ENCODE measurements at regions not wholly inside any gene's neighbourhood (a gene's known extent, or its start where the extent isn't known, plus 50 kb on each side); places are given as distances from the start of the nearest gene placed in this dataset.

DNA sequence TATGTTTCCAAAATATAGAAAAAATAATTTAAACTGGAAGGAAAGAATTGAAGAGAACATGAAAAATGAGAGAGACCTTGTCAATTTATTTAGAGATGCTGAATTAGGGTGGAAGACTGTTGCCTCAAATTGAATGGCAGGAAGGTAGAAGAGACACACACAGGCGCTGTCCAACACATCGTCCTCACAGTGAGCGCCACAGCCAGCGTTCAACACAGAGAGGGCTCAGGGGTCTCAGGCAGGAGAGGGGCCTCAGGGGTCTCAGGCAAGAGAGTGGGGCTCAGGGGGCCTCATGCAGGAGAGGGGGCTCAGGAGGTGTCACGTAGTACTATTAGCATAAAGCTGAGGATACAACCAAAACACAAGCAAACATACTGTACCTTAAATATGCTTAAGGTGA, 65.7 kb downstream of the TMEM18 start:
- no peak for DNase-seq

DNA sequence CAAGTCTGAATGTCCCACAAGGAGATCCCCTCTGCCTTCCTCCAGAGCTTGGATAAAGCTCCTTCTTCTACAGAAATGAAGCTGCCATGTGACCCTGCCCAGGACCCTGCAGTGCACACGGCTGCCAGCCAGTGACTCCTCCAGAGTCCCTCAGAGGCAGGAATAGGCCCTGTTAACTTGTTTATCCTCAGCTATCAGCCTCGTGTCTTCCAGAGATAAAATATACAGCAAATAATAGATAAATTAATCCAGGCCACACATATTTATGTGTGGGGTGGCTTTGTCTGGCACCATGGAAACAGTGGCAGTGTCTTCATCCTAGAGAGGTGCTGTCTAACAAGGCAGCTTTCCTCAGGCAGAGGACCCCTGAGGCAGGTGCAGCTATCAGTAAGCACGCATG, 66.7 kb downstream of the TMEM18 start:
- DNase-seq: no peak

DNA sequence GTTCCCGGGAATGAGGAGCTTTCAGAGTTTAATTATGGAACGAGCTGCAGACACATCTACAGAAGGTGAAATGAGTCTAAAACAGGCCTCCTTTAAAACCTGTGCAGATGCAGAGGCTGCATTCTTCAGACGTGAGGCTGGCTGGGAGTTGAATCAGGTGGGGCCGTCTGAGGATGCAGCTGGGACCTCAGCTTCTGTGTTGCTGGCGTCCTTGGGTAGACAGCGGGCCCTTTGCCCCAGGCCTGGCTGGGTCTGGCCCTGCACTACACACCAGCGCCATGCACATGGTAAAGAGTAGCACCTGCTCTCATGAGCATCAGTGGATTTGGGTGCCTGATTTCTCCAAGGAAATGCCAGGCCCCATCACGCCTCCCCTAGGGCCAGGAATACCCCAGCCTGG, 67.3 kb downstream of the TMEM18 start:
- no peak for DNase-seq

DNA sequence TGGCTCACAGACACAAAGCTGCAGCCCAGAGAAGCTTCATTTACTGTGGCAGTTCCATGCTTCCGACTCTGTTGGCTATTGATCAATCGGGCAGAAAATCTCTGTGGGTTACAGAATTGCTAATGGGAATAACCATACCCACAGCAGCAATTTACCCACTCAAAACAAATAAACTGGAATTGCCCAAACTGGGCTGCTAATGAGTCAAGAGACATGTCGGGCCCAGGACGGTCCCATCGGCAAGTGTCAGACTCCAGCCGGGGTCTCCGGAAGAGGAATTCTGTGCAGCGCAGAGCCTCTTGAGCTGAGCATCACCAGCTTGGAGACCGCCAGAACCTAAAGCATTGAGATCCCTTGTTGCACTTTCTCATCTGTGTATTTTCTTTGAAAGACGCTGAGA, 67.8 kb downstream of the TMEM18 start:
- DNase-seq: no peak

DNA sequence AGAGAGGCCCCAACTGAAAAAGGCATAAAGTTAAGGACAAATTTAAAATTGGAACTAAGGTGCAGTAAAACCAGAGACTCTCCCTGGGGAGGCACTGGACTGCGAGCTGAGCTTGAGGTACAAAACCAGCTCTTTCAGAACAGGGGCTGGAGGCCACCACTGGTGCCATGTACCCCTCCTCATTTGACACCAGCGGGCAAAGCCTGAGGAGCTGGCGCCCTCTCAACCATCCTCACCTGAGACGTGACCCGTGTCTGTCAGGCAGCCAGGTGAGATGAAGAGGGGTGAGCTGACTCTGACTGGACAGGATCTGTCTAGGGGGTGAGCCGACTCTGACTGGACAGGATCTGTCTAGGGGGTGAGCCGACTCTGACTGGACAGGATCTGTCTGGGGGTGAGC, 68.5 kb downstream of the TMEM18 start:
- DNase-seq: no peak

DNA sequence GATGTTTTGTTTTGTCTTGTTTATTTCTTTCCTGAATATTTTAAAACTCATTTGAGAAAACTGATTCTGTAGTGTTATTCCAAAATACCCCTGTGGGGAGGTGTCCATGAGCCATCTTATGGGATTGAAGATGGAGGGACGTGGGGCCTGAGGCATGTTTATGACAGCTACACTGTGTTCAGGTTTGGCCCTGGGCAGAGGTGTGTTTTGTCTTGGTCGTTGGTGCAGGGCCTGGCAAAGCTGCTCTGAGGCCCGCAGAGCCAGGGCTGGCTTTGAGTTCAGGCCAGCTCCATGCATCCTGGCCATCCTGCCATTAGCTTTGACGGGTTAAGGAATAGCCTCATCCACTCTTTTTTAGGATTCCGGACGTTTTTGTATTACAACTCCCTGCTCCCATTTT, 68.9 kb downstream of the TMEM18 start:
- DNase-seq: no peak

DNA sequence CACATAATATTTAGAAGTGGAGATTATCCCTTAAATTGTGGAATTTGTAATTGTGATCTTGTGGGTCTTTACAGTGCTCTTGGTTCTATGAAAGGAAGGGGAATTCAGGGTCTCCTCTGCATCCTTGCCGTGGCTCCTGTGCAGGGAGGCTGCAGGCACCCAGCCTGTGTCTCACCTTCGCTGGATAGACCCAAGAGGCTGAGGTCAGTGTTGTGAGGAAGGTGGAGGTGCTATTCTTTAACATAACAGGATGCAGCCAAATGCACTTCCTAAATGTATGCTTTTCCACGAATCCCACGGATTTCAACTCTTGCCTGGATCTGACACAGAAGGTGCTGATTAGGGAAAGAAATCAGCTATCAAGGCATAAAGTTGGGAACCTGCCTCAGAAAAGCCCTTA, 69.5 kb downstream of the TMEM18 start:
- no peak for DNase-seq

DNA sequence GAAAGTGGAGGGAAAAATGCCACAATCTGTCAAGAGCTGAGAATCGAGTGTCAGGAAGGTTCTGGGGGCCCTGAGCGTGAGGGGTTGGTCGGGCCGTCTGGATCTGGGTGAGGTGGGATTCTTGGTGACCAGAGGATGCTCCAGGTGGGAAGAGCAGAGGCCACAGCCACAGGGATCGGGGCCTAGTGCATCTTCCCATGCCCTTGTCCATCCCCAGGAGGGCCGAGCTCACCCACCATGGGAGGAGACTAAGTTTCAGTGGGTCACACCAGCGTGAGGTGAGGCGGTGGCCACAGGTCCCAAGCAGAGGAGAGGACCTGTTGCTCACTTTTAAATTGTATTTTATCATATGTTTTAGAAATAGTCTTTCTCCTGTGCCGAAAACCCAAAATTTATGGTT, 70.0 kb downstream of the TMEM18 start:
- no peak for DNase-seq

DNA sequence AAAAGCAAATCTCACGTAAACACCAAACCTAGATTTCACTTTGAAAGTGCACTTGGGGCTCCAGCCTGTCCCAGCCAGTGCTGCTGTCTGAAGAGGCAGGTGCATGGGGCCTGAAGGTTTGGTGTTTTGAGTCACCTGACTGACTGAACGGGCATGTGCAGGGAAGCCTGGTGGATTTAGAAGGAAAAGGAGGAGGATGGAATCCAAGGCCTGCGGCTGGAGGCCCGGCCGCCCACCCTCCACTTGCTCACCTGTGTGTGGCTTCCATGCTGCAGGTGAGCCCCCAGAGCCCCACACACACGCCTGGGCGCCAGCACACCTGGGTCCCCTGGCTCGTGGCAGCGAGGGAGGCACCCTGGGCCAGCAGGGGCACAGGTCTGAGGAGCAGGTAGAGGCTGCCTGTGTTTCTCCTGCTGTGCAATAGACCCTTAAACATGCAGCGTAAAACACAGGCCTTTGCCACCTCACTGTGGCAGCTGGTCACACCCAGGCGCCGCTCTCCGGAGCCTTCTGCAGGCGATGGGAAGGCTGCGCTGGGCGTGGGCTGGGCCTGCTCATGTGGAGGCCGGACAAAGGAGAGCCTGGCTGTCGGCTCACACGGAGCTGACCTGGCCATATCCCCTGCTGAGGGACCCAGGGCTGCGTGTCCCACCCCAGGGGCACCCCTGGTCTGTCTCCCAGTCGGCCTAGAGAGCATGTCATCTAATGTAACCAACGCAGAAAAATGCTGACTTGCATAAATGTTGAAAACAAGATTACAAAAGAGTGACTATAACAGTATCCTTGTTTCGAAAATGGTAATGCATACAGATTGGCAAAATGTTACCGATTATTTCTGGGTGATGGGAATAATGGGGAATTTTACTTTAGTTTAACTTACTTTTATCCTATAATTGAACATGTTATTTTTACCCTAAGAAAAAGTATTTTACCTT, 71.3 kb downstream of the TMEM18 start:
- no peak for DNase-seq

DNA sequence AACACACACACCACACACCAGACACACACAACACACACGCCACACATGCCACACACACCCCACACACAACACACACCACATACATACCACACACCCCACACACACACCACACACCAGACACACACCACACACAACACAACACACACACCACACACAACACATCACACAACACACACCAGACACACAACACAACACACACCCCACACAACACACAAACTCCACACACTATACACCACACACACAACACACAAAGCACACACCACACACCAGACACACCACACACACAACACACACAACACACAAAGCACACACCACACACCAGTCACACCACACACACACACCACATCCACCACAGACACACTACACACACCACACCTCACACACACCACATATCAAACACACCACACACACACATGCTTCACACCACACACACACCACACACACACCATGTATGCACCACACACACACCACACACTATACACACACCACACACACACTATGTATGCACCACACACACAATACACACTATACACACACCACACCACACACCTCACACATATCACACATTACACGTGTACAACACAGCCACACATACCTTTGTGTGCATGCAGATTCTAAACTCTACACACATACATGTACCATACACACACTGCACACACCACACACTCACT, 72.2 kb downstream of the TMEM18 start:
- no peak for DNase-seq

DNA sequence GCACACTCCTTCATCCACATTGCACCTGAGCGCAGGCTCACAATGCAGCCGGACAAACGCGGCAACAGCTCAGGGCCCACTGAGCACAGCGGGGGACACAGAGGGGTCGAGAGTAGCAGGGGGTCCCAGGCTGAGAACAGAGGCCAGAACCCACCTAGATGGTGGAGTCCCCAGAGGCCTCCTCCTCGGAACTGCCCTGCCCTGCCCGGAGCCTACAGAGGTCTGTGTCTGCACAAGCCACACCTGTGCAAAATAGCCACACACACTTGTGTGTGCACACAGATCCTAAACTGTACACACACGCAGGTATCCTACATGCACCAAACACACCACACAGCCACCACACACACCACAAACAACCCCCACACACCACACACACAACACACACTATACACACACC, 72.8 kb downstream of the TMEM18 start:
- DNase-seq: no peak

DNA sequence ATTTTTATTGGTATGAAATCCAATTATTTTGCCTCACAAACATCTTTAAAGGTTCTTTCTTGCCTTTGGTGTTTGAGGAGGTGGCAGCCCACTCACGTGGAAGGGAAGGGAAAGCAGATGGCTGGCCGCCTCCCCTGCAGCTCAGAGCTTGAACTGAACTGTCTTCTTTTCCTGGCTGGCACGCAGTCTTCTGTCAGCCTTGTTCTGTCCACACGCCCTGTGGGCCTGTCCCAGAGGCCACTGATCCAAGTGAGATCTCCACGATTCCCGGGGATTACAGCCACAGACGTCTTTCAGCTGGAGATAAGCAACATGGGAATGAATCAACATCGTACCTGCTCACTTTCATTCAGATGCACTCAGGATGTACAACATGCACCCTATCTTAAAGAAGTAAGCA, 73.3 kb downstream of the TMEM18 start:
- DNase-seq: no peak

DNA sequence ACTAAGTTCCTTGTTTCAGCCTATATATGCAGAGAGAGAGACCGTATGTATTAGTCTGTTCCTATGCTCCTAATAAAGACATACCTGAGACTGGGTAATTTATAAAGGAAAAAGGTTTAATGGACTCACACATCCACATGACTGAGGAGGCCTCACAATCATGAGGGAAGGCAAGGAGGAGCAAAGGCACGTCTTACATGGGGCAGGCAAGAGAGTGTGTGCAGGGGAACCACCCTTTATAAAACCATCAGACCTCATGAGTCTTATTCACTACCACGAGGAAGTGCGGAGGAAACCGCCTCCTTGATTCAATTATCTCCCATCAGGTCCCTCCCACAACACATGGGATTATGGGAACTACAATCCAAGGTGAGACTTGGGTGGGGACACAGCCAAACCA, 73.8 kb downstream of the TMEM18 start:
- DNase-seq: no peak

DNA sequence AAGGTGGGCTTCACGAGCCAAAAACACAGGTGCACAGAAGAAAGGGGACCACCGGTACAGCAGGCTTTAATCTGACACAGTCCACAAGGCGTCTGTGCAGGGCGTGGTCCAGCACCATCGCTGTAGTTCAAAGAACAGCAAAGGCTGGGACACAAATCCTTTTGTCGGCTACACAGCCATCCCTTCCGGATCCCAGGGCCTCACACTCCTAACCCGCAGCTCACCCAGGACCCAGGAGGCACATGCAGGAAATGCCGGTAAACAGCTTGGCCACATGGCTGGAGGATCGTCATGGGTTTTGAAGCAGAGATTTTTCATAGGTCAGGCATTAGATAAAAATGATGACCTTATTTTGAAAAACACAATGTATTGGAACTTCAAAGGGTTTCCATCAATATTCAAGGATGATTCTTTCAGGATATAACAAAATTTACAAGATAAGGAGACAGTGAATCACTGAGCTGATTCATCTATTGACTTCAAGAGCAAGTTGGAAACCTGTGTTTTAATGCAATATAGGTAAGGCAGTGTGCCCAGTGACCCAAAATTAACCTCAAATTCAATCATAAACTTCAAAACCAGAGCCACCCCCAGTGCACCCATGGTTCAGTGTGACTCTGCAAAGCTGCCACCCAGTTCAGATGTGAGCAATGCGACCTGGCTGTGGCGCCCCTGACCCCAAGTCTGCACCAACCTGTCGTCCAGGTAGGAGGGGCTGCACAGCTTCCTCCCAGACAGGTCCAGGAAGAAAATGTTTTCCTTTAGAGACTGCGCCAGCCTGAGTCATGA, 74.4 kb downstream of the TMEM18 start:
- DNase-seq: no peak

DNA sequence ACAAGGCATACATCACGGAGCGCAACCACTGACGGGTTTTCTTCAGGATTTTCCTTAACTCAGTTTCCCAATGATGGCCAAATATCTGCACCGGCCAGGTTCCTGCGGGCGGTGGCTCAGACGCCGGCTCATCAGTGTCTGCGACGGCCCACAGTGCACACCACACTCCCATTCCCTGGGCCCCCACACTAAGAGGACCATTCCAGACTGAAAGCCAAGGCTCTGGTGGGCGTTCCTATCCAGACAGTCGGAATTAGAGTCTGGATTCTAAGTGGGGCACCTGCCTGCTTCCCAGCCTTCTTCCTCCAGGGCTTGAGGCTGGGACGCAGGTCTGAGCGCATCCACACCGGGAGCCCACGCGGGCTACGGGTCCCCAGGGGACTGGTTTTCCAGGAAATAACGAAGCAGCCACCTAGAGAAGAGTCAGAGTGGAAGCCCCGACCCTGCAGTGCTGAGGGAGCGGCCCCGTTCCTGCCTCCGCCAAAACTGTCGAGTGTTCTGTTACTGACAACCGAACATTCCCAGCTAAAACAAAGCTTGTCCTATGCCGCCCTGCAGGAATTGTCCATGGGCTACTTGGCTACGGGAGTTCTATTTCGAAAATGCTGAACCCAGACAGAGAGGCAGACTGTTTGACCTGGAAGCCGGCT, 75.3 kb downstream of the TMEM18 start:
- DNase-seq: no peak

DNA sequence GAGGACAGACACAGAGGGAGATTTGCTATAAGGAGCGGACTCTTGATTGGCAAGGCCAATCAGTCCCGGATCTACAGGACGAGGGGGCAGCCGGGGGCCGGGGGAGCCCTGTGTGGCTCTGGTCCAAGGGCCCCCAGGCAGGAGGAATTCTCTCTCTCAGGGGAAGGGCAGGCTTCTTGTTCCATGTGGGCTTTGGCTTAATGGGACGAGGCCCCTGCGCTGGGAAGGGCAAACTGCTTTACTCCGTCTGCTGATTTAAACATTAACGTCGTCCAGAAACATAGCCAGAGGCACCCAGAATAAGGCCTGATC, 75.9 kb downstream of the TMEM18 start:
- DNase-seq: no peak

DNA sequence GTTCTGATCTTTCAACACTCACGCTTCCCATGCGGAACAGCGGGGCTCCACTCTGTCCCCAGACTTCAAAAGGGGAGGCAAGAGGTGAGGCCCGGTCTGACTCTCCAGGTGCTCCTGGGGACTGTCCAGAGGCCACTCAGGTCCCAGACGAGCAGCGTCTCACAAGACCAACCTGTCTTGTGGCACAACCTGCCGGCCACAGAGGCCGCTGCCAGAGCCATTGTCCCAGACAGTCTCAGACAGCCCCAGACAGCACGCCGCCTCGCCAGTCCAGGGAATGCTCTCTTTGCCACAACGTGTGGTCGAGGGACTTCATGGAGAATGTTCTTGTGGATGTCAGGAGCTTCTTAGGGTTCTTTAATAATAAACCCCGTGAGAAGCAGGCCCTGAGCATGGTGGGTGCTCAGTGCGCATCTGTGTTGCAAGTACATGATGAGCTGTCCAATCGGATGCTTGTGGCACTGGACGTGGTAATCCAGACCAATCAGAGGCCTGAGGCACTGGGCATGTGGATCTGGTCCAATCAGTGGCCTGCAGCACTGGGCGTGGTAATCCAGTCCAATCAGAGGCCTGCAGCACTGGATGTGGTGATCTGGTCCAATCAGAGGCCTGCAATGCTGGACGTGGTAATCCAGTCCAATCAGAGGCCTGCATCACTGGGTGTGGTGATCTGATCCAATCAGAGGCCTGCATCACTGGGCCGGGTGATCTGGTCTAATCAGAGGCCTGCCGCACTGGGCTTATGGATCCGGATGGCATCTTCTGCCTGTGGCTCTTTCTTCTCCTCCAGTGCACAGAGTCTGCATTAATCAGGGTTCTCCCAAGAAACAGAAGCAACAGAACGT, 76.4 kb downstream of the TMEM18 start:
- DNase-seq: no peak

DNA sequence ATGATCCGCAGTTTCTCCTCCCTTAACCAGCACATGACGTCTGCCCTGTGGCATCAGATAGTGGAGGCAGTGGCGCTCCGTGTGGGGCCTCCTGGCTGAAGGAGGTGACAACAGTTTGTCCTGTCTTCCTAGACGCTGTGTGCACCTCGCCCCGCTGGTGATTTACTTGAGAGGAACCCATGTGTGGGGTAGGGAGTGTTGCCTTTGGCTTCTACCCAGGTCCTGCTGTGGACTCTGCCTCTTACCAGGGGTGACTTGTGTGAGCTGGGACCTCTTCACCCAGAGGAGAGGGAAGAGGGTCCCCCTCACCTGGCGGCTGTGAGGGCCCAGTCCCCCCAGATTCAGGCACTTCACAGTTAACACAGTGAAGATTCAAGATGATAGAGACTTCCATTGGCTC, 77.6 kb downstream of the TMEM18 start:
- no peak for DNase-seq

DNA sequence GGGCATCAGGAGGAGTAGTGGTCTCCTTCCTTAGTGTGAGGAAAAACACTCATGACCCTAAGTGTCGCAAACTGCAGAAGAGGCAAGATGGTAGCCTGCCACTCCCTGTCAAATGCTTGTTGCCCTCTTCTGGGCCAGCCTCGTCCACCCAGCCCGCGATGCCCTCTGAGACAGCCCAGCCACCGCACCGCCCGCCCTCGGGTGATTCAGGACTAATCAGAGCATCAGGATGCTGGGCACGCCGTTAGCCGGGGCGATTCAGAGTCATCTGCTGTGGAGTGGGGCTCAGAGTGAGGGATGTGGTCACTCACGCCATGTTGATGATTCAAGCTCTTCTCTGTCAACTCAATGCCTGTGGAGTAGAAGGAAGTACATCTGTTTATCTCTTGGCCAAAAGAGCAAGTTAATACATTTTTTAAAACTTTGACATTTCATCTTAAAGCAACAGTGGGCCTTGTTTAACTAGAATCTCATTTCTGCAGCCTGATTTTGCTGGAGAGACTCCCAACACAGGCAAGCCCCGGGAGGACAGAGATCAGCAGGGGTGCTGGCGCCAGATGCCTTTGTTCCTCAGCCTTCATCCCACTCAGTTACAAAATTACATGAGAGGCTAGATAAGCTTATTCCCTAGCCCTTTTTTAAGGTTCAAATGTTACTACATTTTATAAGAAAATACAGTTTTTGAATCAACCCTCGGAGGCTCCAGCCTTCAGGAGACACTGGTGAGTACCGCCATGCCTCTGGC, 79.0 kb downstream of the TMEM18 start:
- no peak for DNase-seq

DNA sequence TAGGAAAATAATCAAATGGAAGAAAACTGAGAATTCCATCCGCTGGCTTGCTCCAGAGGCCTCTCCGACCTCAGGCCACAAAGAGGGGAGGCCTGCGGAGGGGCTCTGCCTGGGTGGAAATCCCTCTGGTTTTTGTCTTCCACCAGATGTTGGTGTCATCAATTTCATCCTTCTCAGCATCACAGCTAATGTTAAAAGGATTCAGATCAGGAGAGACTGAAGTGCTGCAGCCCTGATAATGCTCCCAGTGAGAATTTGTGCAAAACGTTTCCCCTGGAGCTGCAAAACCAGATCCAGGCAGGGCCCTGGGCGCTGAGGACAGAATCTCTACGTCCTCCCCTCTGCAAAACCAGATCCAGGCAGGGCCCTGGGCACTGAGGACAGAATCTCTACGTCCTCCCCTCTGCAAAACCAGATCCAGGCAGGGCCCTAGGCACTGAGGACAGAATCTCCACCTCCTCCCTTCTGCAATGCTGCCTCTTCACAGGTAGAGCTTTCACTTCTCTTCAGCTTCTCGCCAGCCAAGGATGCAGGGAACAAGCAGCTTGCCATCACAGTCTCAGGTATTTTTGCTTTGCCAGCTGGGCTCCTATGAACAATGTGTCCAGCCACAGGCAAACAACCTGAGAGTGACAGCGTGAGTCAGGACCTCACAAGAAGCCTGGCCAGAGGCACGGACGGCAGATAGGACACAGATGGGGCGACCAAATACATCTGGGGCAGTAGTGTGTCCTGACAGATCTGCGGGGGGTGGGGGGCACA, 81.2 kb downstream of the TMEM18 start:
- DNase-seq: no peak

Measured in stimulated activated CD4-positive, alpha-beta T cell treated with anti-CD3 and anti-CD28 coated beads, Interleukin-2, amount 100 ng/mL, for 48 hours (primary cell).